Peyer's patch (tissue), 4 donors: ENCODE measurements at regions not wholly inside any gene's neighbourhood (a gene's known extent, or its start where the extent isn't known, plus 50 kb on each side); places are given as distances from the start of the nearest gene placed in this dataset.

Experiments used
- DNase-seq, 3 donors: peaks; one replicate each; pipeline ENCODE4 v3.0.0-alpha.2; 2017 to 2019
- H3K27ac ChIP-seq, 4 donors: fragments of 200-600 bp; sonication (generic); one replicate each; pipeline ENCODE4 v1.5.1; 2016 to 2019
- H3K27me3 ChIP-seq, 2 donors: fragments of 200-600 bp; sonication (generic); one replicate each; pipeline ENCODE4 v1.5.1; 2019
- H3K36me3 ChIP-seq, 3 donors: fragments of 200-600 bp; sonication (generic); one replicate each; pipeline ENCODE4 v1.5.1; 2016 to 2019
- H3K4me1 ChIP-seq, 4 donors: fragments of 200-600 bp; sonication (generic); one replicate each; pipeline ENCODE4 v1.5.1; 2016 to 2019
- H3K4me3 ChIP-seq, 4 donors: fragments of 200-600 bp; sonication (generic); 1 replicate in 3 of 4; 2 replicates in 1 of 4; pipeline ENCODE4 v1.5.1; 2016 to 2019; ENCODE audit warnings: mild to moderate bottlenecking in 1 of 4
- H3K9me3 ChIP-seq, 4 donors: fragments of 200-600 bp; sonication (generic); one replicate each; pipeline ENCODE4 v1.5.1; 2016 to 2019; ENCODE audit warnings: mild to moderate bottlenecking in 1 of 4
- POLR2A ChIP-seq, 2 donors: fragments of 450-650 bp; IDR thresholded peaks; one replicate each; pipeline ENCODE4 v1.5.1; 2017; ENCODE audit warnings: antibody characterized with exemption in 2 of 2, mild to moderate bottlenecking in 2 of 2, moderate library complexity in 2 of 2
- TF ChIP-seq, protein P1 (sequence below), 6 experiments: fragments of 450-650 bp in 4 of 6; fragments of 200-600 bp in 2 of 6; sonication (generic) in 1 of 6; IDR thresholded peaks; one replicate each; pipeline ENCODE4 v1.5.1; 2017 to 2019; ENCODE audit warnings: antibody characterized with exemption in 6 of 6, mild to moderate bottlenecking in 3 of 6, moderate library complexity in 1 of 6

DNA sequence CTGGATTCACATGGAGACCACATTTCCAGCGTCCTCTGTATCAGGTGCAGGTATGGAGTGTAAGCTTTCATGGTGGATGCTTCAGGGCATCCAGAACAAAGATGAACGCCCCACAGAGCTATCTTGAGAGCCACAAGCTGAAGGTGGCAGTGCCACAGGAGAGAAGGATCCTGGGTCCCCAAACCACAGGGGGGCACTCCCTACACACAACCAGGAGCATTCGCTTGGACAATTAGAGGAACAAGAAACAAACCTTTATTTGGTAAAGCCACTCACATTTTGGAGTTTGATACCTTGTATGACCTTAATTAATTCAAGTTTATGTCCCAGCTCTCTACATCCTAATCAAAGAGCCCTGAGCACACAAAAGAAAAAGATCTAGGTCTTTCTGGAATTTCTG lies 406.3 kb downstream of the PREX1 start:
- TF ChIP-seq, protein P1, sequence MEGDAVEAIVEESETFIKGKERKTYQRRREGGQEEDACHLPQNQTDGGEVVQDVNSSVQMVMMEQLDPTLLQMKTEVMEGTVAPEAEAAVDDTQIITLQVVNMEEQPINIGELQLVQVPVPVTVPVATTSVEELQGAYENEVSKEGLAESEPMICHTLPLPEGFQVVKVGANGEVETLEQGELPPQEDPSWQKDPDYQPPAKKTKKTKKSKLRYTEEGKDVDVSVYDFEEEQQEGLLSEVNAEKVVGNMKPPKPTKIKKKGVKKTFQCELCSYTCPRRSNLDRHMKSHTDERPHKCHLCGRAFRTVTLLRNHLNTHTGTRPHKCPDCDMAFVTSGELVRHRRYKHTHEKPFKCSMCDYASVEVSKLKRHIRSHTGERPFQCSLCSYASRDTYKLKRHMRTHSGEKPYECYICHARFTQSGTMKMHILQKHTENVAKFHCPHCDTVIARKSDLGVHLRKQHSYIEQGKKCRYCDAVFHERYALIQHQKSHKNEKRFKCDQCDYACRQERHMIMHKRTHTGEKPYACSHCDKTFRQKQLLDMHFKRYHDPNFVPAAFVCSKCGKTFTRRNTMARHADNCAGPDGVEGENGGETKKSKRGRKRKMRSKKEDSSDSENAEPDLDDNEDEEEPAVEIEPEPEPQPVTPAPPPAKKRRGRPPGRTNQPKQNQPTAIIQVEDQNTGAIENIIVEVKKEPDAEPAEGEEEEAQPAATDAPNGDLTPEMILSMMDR (IDR thresholded peaks at IDR 0.05): no peak
- TF ChIP-seq POLR2A (IDR thresholded peaks at IDR 0.05): no peak
- Histone ChIP-seq H3K27ac (no peak overlapping the region), H3K9me3 (no peaks in the 10 kb centered on the region), H3K4me3 (no peak overlapping the region), H3K36me3 (no peaks in the 10 kb centered on the region), H3K4me1 (no peaks in the 10 kb centered on the region), H3K27me3 (no peaks in the 10 kb centered on the region)
- no peak for DNase-seq

DNA sequence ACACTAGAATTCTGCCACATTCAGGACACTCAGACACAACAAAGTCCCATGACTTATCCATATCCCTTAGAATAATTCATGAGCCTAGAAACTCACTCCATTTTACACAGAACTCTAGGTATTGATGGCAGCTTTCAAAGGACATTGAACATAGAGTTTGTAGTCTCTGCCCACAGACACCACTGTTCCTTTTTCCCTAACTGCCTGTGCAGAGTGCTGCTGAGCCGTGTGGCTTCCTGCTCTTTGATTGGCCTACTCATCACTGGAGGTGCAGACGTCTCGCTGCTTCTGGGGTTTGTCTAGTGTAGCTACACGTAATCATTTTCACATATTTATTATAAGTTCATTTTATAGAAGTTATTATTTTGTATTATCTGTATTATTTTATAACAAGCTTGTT lies 407.6 kb downstream of the PREX1 start:
- Histone ChIP-seq H3K4me3 (no peak overlapping the region), H3K36me3 (no peaks in the 10 kb centered on the region), H3K27ac (no peak overlapping the region), H3K9me3 (no peaks in the 10 kb centered on the region), H3K27me3 (no peaks in the 10 kb centered on the region), H3K4me1 (no peaks in the 10 kb centered on the region)
- DNase-seq: no peak
- TF ChIP-seq, protein P1 (IDR thresholded peaks at IDR 0.05): no peak
- TF ChIP-seq POLR2A (IDR thresholded peaks at IDR 0.05): no peak

DNA sequence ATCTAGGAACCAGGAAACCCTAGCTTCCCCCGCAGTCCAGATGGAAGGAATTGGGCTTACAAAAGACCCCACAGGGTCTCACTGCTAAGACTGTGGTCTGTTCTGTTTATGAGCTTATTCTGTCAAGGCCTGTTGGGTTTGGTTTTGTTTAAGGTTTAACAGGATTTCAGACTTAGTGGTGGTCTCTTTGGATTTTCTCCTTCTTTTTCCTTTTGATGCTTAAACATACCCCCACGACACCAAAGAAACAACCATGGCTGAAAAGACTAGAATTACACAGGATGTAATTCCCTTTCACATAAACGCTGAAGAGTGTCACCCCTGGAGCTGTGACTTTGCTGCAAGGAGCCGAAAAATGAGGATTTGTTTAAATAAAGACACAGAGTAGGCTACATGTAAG lies 408.6 kb downstream of the PREX1 start:
- H3K27ac ChIP-seq: no peak overlapping the region

DNA sequence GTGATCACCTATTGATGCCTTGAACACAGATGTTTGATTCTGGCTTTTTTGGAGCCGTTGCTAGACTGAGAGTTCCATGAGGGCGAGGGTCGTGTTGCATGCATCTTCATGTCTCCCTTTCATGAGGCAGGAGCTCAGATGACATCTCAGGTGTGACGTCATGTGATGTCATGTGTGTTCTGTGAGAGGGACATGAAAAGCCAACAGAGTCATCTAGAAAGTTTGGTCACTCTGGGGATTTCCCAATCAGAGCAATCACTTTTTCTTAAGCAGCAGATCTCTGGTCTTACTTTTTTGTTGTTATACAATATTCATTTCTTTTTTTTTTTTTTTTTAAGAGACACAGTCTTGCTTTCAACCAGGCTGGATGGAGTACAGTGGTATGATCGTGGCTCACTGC lies 411.8 kb downstream of the PREX1 start:
- TF ChIP-seq, protein P1 (IDR thresholded peaks at IDR 0.05): no peak
- TF ChIP-seq POLR2A (IDR thresholded peaks at IDR 0.05): no peak
- no peak overlapping the region for H3K27ac ChIP-seq
- no peak overlapping the region for H3K4me3 ChIP-seq
- no peaks in the 10 kb centered on the region for H3K36me3 ChIP-seq
- H3K4me1 ChIP-seq: no peaks in the 10 kb centered on the region
- no peak for DNase-seq
- H3K27me3 ChIP-seq: no peaks in the 10 kb centered on the region
- no peaks in the 10 kb centered on the region for H3K9me3 ChIP-seq

More for the DNA sequence above, 408.6 kb downstream of the PREX1 start:
- TF ChIP-seq, protein P1 (IDR thresholded peaks at IDR 0.05): no peak
- TF ChIP-seq POLR2A (IDR thresholded peaks at IDR 0.05): no peak
- H3K36me3 ChIP-seq: no peaks in the 10 kb centered on the region
- no peaks in the 10 kb centered on the region for H3K27me3 ChIP-seq
- no peaks in the 10 kb centered on the region for H3K9me3 ChIP-seq
- H3K4me1 ChIP-seq: no peaks in the 10 kb centered on the region
- DNase-seq: no peak
- no peak overlapping the region for H3K4me3 ChIP-seq

DNA sequence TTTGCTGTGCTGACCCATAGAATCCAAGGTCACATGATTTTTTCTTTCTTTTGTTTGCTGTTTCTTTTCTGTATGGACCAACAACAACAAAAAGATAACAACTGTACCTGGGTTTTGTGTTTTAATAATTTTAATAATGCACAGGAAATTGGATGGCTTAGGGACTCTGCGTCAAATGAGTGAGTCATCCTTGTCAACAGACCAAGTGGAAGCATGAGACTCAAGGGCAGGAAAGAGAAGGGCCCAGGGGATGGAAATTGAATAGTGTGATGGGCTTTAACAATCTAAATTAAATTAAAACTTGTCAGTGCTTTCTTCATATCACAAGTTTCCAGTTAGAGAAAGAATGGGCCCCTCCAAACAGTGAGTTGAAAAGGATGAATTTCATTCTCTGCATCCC lies 413.0 kb downstream of the PREX1 start:
- no peak overlapping the region for H3K27ac ChIP-seq
- TF ChIP-seq POLR2A (IDR thresholded peaks at IDR 0.05): no peak
- TF ChIP-seq, protein P1 (IDR thresholded peaks at IDR 0.05): no peak
- H3K4me1 ChIP-seq: no peaks in the 10 kb centered on the region

DNA sequence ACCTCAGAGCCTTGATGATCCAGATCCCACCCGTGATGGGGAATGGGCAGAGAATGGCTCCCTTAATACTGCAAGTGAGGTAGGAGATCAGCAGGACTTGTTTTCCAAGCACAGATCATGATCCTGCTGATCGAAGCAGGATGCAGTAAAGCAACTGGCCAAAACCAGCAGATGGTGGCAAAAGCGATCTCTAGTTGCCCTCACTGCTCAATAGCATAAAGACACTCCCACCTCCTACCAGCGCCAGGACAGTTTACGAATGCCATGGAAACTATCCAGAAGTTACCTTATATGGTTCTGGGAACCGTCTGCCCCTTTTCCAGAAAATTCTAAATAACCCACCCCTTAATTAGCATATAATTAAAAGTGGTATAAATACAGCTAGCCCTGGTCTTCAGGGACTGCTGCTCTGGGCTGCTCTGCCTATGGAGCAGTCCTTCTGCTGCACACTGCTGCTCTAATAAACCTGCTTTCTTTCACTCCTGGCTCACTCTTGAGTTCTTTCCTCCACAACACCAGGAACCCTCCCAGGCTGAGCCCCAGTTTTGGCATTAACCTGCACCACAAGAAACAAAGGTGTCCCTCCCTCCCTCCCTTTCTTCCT lies 415.8 kb downstream of the PREX1 start:
- no peaks in the 10 kb centered on the region for H3K36me3 ChIP-seq
- H3K27me3 ChIP-seq: no peaks in the 10 kb centered on the region
- no peaks in the 10 kb centered on the region for H3K4me1 ChIP-seq
- H3K27ac ChIP-seq: no peak overlapping the region
- no peak overlapping the region for H3K4me3 ChIP-seq
- TF ChIP-seq POLR2A (IDR thresholded peaks at IDR 0.05): no peak
- TF ChIP-seq, protein P1 (IDR thresholded peaks at IDR 0.05): no peak
- no peak for DNase-seq
- no peaks in the 10 kb centered on the region for H3K9me3 ChIP-seq

More for the DNA sequence above, 413.0 kb downstream of the PREX1 start:
- H3K27me3 ChIP-seq: no peaks in the 10 kb centered on the region
- no peaks in the 10 kb centered on the region for H3K36me3 ChIP-seq
- no peaks in the 10 kb centered on the region for H3K9me3 ChIP-seq
- no peak overlapping the region for H3K4me3 ChIP-seq
- DNase-seq: no peak
